Gastrocnemius medialis (tissue), 4 donors: ENCODE measurements at regions not wholly inside any gene's neighbourhood (a gene's known extent, or its start where the extent isn't known, plus 50 kb on each side); places are given as distances from the start of the nearest gene placed in this dataset.
A peak's percentile ranks its signal among the peaks of the same experiment; 100 is the strongest.

Source experiments
- ATAC-seq, 2 donors: fragments of 150-250 bp; one replicate each; pipeline ENCODE4 v1.9.1; 2016
- DNase-seq, 2 donors: peaks; one replicate each; pipeline ENCODE4 v3.0.0-alpha.2; 2019
- H3K27ac ChIP-seq, 4 donors: fragments of 200-600 bp; sonication (generic); 1 replicate in 1 of 4; 2 replicates in 3 of 4; pipeline ENCODE4 v1.5.1; 2016 to 2018; ENCODE audit warnings: mild to moderate bottlenecking in 2 of 4, moderate library complexity in 1 of 4
- H3K27me3 ChIP-seq, 3 donors: fragments of 200-600 bp; sonication (generic) in 2 of 3; 1 replicate in 1 of 3; 2 replicates in 2 of 3; pipeline versions ENCODE4 v1.5.1 to v1.6.0; 2016 to 2019; ENCODE audit warnings: mild to moderate bottlenecking in 1 of 3, moderate library complexity in 1 of 3
- H3K36me3 ChIP-seq, 2 donors: fragments of 200-600 bp; sonication (generic) in 1 of 2; one replicate each; pipeline ENCODE4 v1.5.1; 2017 to 2018
- H3K4me1 ChIP-seq, 2 donors: fragments of 200-600 bp; sonication (generic) in 1 of 2; one replicate each; pipeline ENCODE4 v1.5.1; 2016 to 2017; ENCODE audit warnings: mild to moderate bottlenecking in 2 of 2
- H3K4me3 ChIP-seq, 4 donors: fragments of 200-600 bp; sonication (generic) in 3 of 4; 1 replicate in 1 of 4; 2 replicates in 3 of 4; pipeline ENCODE4 v1.5.1; 2016 to 2019; ENCODE audit warnings: mild to moderate bottlenecking in 2 of 4
- H3K9me3 ChIP-seq, 3 donors: fragments of 200-600 bp; sonication (generic) in 2 of 3; 1 replicate in 1 of 3; 2 replicates in 2 of 3; pipeline ENCODE4 v1.5.1; 2016 to 2019
- CTCF ChIP-seq, 5 experiments: fragments of 450-650 bp in 3 of 5; fragments of 200-600 bp in 2 of 5; sonication (generic) in 2 of 5; IDR thresholded peaks in 4 of 5; conservative IDR thresholded peaks in 1 of 5; 1 replicate in 4 of 5; 2 replicates in 1 of 5; pipeline ENCODE4 v1.5.1; 2016 to 2019; ENCODE audit warnings: antibody characterized with exemption in 5 of 5, mild to moderate bottlenecking in 3 of 5, moderate library complexity in 3 of 5
- POLR2A ChIP-seq, 2 donors: fragments of 450-650 bp; IDR thresholded peaks; one replicate each; pipeline ENCODE4 v1.6.1; 2017; ENCODE audit warnings: antibody characterized with exemption in 2 of 2, mild to moderate bottlenecking in 2 of 2, moderate library complexity in 2 of 2
- in situ Hi-C, 4 donors: fragments of 200-750 bp; cut with MboI; loops; one replicate each; pipeline versions ENCODE4 v1.15.0 to v1.8.0; 2017; ENCODE audit warnings: low sequenced_read_pairs in 4 of 4
- intact Hi-C: fragments of 100-400 bp; cut with DNase I; formaldehyde crosslinking; loops from one replicate; pipeline ENCODE4 v1.15.1; 2023; ENCODE audit warnings: low total_unique reads

- no peak overlapping the region for H3K4me3 ChIP-seq
- intact Hi-C loops (no loop called here), in situ Hi-C loops (loop anchor here in 2 of 4 donors (25.0 kb wide), 1 partner anchor 896 kb away; the partner anchor contains the start of gene PLXNA4 (in 2 of the 2))
- H3K4me1 ChIP-seq: no peaks in the 10 kb centered on the region
- H3K9me3 ChIP-seq: no peaks in the 10 kb centered on the region
- H3K27me3 ChIP-seq: peaks cover 7 to 13% (median 12%) of the 10 kb centered on the region in 3 donors
- DNase-seq: no peak
- no peak overlapping the region for H3K27ac ChIP-seq
- TF ChIP-seq POLR2A (IDR thresholded peaks at IDR 0.05) (no peak), CTCF (IDR thresholded peaks at IDR 0.05 in 4 of 5, conservative IDR thresholded peaks at IDR 0.05 in 1 of 5) (no peak)
- no peaks in the 10 kb centered on the region for H3K36me3 ChIP-seq
- peak in 1 of 2 donors; percentile 15 for ATAC-seq
These were observed 135.2 kb upstream of the PODXL start for GRCh38 chr7:131691454-131692130.

- H3K4me1 ChIP-seq: no peaks in the 10 kb centered on the region
- no peaks in the 10 kb centered on the region for H3K9me3 ChIP-seq
- in situ Hi-C loops: loop anchor here in 2 of 4 donors (25.0 kb wide), 1 partner anchor 897 kb away; the partner anchor contains the start of gene PLXNA4 (in 2 of the 2)
- intact Hi-C loops: no loop called here
- H3K27ac ChIP-seq: no peak overlapping the region
- TF ChIP-seq POLR2A (IDR thresholded peaks at IDR 0.05) (no peak), CTCF (IDR thresholded peaks at IDR 0.05 in 4 of 5, conservative IDR thresholded peaks at IDR 0.05 in 1 of 5) (no peak)
- ATAC-seq (no peak), DNase-seq (no peak)
- H3K27me3 ChIP-seq: peaks cover 9 to 13% (median 12%) of the 10 kb centered on the region in 3 donors
- H3K4me3 ChIP-seq: no peak overlapping the region
- no peaks in the 10 kb centered on the region for H3K36me3 ChIP-seq
These were observed 134.0 kb upstream of the PODXL start for GRCh38 chr7:131690441-131690840.

GRCh38 chr7:131689662-131690234 is 133.3 kb upstream of the PODXL start:
- in situ Hi-C loops: loop anchor here in 2 of 4 donors (25.0 kb wide), 1 partner anchor 898 kb away; the partner anchor contains the start of gene PLXNA4 (in 2 of the 2)
- Histone ChIP-seq H3K4me1 (no peaks in the 10 kb centered on the region), H3K27ac (no peak overlapping the region), H3K9me3 (no peaks in the 10 kb centered on the region), H3K4me3 (no peak overlapping the region), H3K27me3 (peaks cover 9 to 12% (median 10%) of the 10 kb centered on the region in 3 donors), H3K36me3 (no peaks in the 10 kb centered on the region)
- intact Hi-C loops: no loop called here
- ATAC-seq (no peak), DNase-seq (no peak)
- TF ChIP-seq CTCF (IDR thresholded peaks at IDR 0.05 in 4 of 5, conservative IDR thresholded peaks at IDR 0.05 in 1 of 5) (no peak), POLR2A (IDR thresholded peaks at IDR 0.05) (no peak)

- in situ Hi-C loops (loop anchor here in 2 of 4 donors (25.0 kb wide), 1 partner anchor 898 kb away; the partner anchor contains the start of gene PLXNA4 (in 2 of the 2)), intact Hi-C loops (no loop called here)
- Histone ChIP-seq H3K4me3 (no peak overlapping the region), H3K27me3 (peaks cover 10 to 12% (median 11%) of the 10 kb centered on the region in 3 donors), H3K27ac (no peak overlapping the region), H3K9me3 (no peaks in the 10 kb centered on the region), H3K4me1 (no peaks in the 10 kb centered on the region), H3K36me3 (no peaks in the 10 kb centered on the region)
- TF ChIP-seq POLR2A (IDR thresholded peaks at IDR 0.05): no peak
- TF ChIP-seq CTCF (IDR thresholded peaks at IDR 0.05 in 4 of 5, conservative IDR thresholded peaks at IDR 0.05 in 1 of 5): peak; percentile 66 to 93 (median 83)
- DNase-seq (peak; percentile 12 to 39), ATAC-seq (peak; percentile 73 to 76)
These were observed 132.6 kb upstream of the PODXL start for GRCh38 chr7:131688738-131689661.
